K562 (cell line): ENCODE measurements at regions not wholly inside any gene's neighbourhood (a gene's known extent, or its start where the extent isn't known, plus 50 kb on each side); places are given as distances from the start of the nearest gene placed in this dataset.
A peak's percentile ranks its signal among the peaks of the same experiment; 100 is the strongest.

Experiments
- ATAC-seq: fragments of 200-7000 bp; cut with Tn5 transposase; 3 replicates; pipeline ENCODE4 v1.9.1; 2020; ENCODE audit warnings: moderate library complexity
- BruUV-seq: library from RNA; stranded (reverse); fragments of 400-500 nt; replicated peaks from 2 replicates; lab custom pipeline; 2021; lab: Mats Ljungman, UMichigan
- CTCF ChIA-PET: fragments of 300-600 bp; formaldehyde crosslinking; extraction: SDS; loops from one replicate; lab custom pipeline; 2021; ENCODE audit warnings: low intra/inter-chr PET ratio; lab: Yijun Ruan, JAX
- POLR2A ChIA-PET: fragments of 300-600, 350-650 bp; sonication (Branson Sonifier 250); formaldehyde crosslinking; extraction: SDS; loops from one replicate; lab custom pipeline; 2021; ENCODE audit warnings: antibody characterized with exemption, inconsistent platforms; lab: Yijun Ruan, JAX
- DNase-seq, 4 experiments: peaks; one replicate each; pipeline versions ENCODE4 v3.0.0 to v3.0.0-alpha.2; 2011 to 2018; ENCODE audit warnings: low spot score in 3 of 4, mixed read lengths in 3 of 4; ENCODE audit errors: extremely low read depth in 1 of 4
- FAIRE-seq: peaks from 2 replicates; lab custom pipeline; 2011; peaks lifted over from hg19 to GRCh38; lab: Jason Lieb, UNC
- H2AFZ ChIP-seq: 2 replicates; pipeline ENCODE4 v1.6.0; 2011; ENCODE audit warnings: low read depth, low read length, control low read depth, inconsistent platforms
- H3K27ac ChIP-seq: fragments of 200-600 bp; 3 replicates; pipeline ENCODE4 v1.8.0; 2011; ENCODE audit warnings: low read depth, mild to moderate bottlenecking, control low read depth, inconsistent platforms, low read length, moderate library complexity, mixed read lengths; ENCODE audit errors: extremely low read depth
- H3K27me3 ChIP-seq, 2 experiments: fragments of 300-600 bp in 1 of 2; 2 replicates in 1 of 2; 3 replicates in 1 of 2; pipeline versions ENCODE4 v1.6.0 to v1.8.0; 2011; ENCODE audit warnings: inconsistent platforms in 2 of 2, low read length in 2 of 2, mild to moderate bottlenecking in 1 of 2, mixed read lengths in 1 of 2, moderate library complexity in 1 of 2; ENCODE audit not compliant: control insufficient read depth in 2 of 2, insufficient read depth in 2 of 2
- H3K36me3 ChIP-seq: fragments of 300-600 bp; 3 replicates; pipeline ENCODE4 v1.8.0; 2011; ENCODE audit warnings: mild to moderate bottlenecking, low read length, inconsistent platforms; ENCODE audit not compliant: control insufficient read depth, insufficient read depth
- H3K4me1 ChIP-seq, 2 experiments: fragments of 200-600 bp in 1 of 2; replicated peaks in 1 of 2; 2 replicates in 1 of 2; 3 replicates in 1 of 2; pipeline versions ENCODE4 v1.5.1 to v1.8.0; 2011; ENCODE audit warnings: inconsistent platforms in 2 of 2, low read length in 2 of 2, mild to moderate bottlenecking in 1 of 2, mixed read lengths in 1 of 2, moderate library complexity in 1 of 2; ENCODE audit not compliant: control insufficient read depth in 2 of 2, insufficient read depth in 2 of 2
- H3K4me2 ChIP-seq: 2 replicates; pipeline ENCODE4 v1.6.1; 2011; ENCODE audit warnings: low read length, control low read depth, inconsistent platforms, mixed read lengths; ENCODE audit not compliant: insufficient read depth
- H3K4me3 ChIP-seq: fragments of 200-600 bp; sonication (generic), shearing (Covaris generic); 2 replicates; pipeline ENCODE4 v1.5.1; 2016; ENCODE audit warnings: control low read depth, inconsistent platforms
- H3K79me2 ChIP-seq: fragments of 200-600 bp; 3 replicates; pipeline ENCODE4 v1.8.0; 2011; ENCODE audit warnings: low read length, inconsistent platforms; ENCODE audit not compliant: control insufficient read depth, insufficient read depth
- H3K9ac ChIP-seq, 2 experiments: 2 replicates each; pipeline versions ENCODE4 v1.6.0 to v1.6.1; 2011; ENCODE audit warnings: low read depth in 2 of 2, low read length in 2 of 2, control low read depth in 1 of 2, inconsistent platforms in 1 of 2, mild to moderate bottlenecking in 1 of 2, mixed read lengths in 1 of 2; ENCODE audit not compliant: insufficient read depth in 1 of 2
- H3K9me1 ChIP-seq: one replicate; pipeline ENCODE4 v1.6.0; 2011; ENCODE audit warnings: inconsistent platforms, mild to moderate bottlenecking, low read length, moderate library complexity; ENCODE audit not compliant: control insufficient read depth, insufficient read depth
- H3K9me3 ChIP-seq: replicated peaks from 2 replicates; pipeline ENCODE4 v1.5.1; 2011; ENCODE audit warnings: low read depth, low read length, inconsistent platforms; ENCODE audit not compliant: control insufficient read depth, insufficient read depth
- H4K20me1 ChIP-seq: replicated peaks from 2 replicates; pipeline ENCODE4 v1.6.1; 2011; ENCODE audit warnings: low read length, inconsistent platforms, mixed read lengths; ENCODE audit not compliant: control insufficient read depth, insufficient read depth
- ARID2 ChIP-seq: fragments of 450-650 bp; IDR thresholded peaks from 2 replicates; pipeline ENCODE4 v1.6.1; 2017; ENCODE audit warnings: antibody characterized with exemption, mild to moderate bottlenecking
- C11orf30 ChIP-seq: fragments of 450-650 bp; IDR thresholded peaks from 2 replicates; pipeline ENCODE4 v1.6.1; 2016; ENCODE audit warnings: low read depth, mild to moderate bottlenecking
- CREM ChIP-seq: IDR thresholded peaks from 2 replicates; pipeline ENCODE4 v1.6.1; 2014; ENCODE audit warnings: antibody characterized with exemption, low read depth
- HNRNPL ChIP-seq: fragments of 200-400 bp; formaldehyde crosslinking; IDR thresholded peaks from 2 replicates; pipeline ENCODE4 v1.6.1; 2017; ENCODE audit warnings: low read depth, mild to moderate bottlenecking, low read length
- JUN ChIP-seq, 2 experiments: sonication (generic) in 1 of 2; formaldehyde crosslinking in 1 of 2; IDR thresholded peaks; 2 replicates each; pipeline versions ENCODE4 v1.6.1 to v1.8.0; 2012 to 2022; ENCODE audit warnings: borderline replicate concordance in 2 of 2, mild to moderate bottlenecking in 2 of 2, improper control_type of control experiment in 1 of 2, low read depth in 1 of 2, low read length in 1 of 2, missing genetic modification reagents in 1 of 2
- NFYB ChIP-seq: IDR thresholded peaks from 2 replicates; pipeline ENCODE4 v1.6.1; 2011; ENCODE audit warnings: mild to moderate bottlenecking, moderate library complexity; ENCODE audit not compliant: insufficient read length; ENCODE audit errors: extremely low read depth
- SMAD2 ChIP-seq: fragments of 150-350 bp; IDR thresholded peaks from 2 replicates; pipeline ENCODE4 v1.6.1; 2014; ENCODE audit warnings: low read depth, mild to moderate bottlenecking, low read length
- ZFP36 ChIP-seq: fragments of 150-350 bp; IDR thresholded peaks from 2 replicates; pipeline ENCODE4 v1.6.1; 2018; ENCODE audit warnings: low read length, low read depth; ENCODE audit not compliant: partially characterized antibody
- WGBS: fragments of 100-300 bp; shearing (Covaris generic); methylation state at CpG from one replicate; pipeline ENCODE4 v1.1.6; 2016; ENCODE audit warnings: low coverage, mixed read lengths; ENCODE audit not compliant: insufficient coverage; ENCODE audit errors: missing lambda C conversion rate; 5-methylcytosine and 5-hydroxymethylcytosine counted together
- in situ Hi-C: fragments of 300-500 bp; cut with MboI; formaldehyde crosslinking; loops from 4 replicates; pipeline ENCODE4 v1.15.0; 2018; ENCODE audit warnings: inconsistent platforms, mixed read lengths
- intact Hi-C: fragments of 100-400 bp; cut with micrococcal nuclease; formaldehyde crosslinking; loops from 2 replicates; pipeline ENCODE4 v1.14.2; 2022
- TF ChIP-seq, protein P1 (sequence below): fragments of 450-650 bp; conservative IDR thresholded peaks from 2 replicates; pipeline ENCODE4 v1.6.1; 2016; ENCODE audit warnings: missing genetic modification characterization, low read depth, mild to moderate bottlenecking, control low read depth, missing compliant biosample characterization

DNA sequence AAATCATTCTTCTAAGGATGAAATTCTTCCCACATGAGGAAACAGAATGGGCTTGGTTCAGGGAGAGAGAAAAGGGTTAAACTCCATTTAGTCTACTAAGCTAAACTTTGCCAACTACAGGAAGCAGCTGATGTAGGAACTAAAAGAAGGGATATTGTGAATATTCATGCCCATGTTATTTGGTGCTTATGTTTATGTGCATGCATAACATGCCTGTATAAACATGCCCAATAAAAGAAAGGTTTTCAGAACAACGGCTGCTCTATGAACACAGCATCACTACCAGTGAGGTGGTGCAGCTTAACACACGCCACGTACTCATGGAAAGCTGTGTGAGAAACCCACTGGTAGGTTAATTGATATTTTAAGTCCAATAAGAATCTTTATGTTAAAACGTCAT, 59.4 kb upstream of the VGLL4 start (continued):
- TF ChIP-seq SMAD2: no peak
- no peak for TF ChIP-seq ARID2
- TF ChIP-seq HNRNPL: no peak

DNA sequence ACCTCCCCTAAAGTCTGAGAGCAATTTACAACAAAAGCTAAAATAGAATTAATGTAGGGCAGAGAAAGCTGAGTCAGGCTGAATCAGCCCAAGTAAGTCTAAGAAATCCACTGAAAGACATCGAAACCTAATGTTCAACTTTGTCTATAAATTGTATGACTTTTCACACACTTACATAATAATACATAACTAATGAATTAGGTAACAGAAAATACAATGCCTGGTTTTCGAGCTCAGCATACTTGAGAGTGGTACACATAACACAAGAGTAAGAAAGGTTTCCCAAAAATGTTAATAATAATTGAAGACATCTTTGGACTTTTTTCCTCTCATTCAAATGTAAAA, 55.3 kb upstream of the VGLL4 start:
- CTCF ChIA-PET: no interaction called here
- Histone ChIP-seq H3K79me2 (no peaks in the 10 kb centered on the region), H4K20me1 (no peaks in the 10 kb centered on the region), H3K9ac (no peak overlapping the region), H3K27me3 (peaks cover 31 to 32% of the 10 kb centered on the region in 2 experiments), H3K36me3 (no peaks in the 10 kb centered on the region), H3K27ac (no peak overlapping the region), H3K9me1 (no peaks in the 10 kb centered on the region), H2AFZ (no peak overlapping the region), H3K4me2 (no peak overlapping the region), H3K4me3 (no peak overlapping the region), H3K9me3 (no peaks in the 10 kb centered on the region), H3K4me1 (no peaks in the 10 kb centered on the region)
- DNase-seq: no peak
- POLR2A ChIA-PET: interaction anchor here (0.8 to 1.6 kb wide), 3 partner anchors 8 to 13 kb away, joined by 3 to 4 read pairs (median 3); no protein-coding TSS in a partner anchor
- intact Hi-C loops (no loop called here), in situ Hi-C loops (no loop called here)
- no TSS peak for BruUV-seq
- 0% methylated on average over 2 of the region's 2 CpGs for WGBS
- TF ChIP-seq, protein P1, sequence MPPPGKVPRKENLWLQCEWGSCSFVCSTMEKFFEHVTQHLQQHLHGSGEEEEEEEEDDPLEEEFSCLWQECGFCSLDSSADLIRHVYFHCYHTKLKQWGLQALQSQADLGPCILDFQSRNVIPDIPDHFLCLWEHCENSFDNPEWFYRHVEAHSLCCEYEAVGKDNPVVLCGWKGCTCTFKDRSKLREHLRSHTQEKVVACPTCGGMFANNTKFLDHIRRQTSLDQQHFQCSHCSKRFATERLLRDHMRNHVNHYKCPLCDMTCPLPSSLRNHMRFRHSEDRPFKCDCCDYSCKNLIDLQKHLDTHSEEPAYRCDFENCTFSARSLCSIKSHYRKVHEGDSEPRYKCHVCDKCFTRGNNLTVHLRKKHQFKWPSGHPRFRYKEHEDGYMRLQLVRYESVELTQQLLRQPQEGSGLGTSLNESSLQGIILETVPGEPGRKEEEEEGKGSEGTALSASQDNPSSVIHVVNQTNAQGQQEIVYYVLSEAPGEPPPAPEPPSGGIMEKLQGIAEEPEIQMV (tag): no peak
- no peak for TF ChIP-seq NFYB
- TF ChIP-seq ZFP36: no peak
- no peak for TF ChIP-seq JUN (IDR thresholded peaks at IDR 0.05; ENCODE audit: borderline replicate concordance, low read depth, low read length)
- no peak for TF ChIP-seq JUN (CRISPR knock-in tag; IDR thresholded peaks at IDR 0.05; ENCODE audit: borderline replicate concordance)
- TF ChIP-seq C11orf30: peak; percentile 22; the same call in 1 of the 2 replicates
- no peak for TF ChIP-seq CREM
- ATAC-seq: no peak
- no peak for FAIRE-seq
